NAMALWA (cell line): ENCODE measurements at regions not wholly inside any gene's neighbourhood (a gene's known extent, or its start where the extent isn't known, plus 50 kb on each side); places are given as distances from the start of the nearest gene placed in this dataset.

Experiments
- DNase-seq: peaks from one replicate; pipeline ENCODE4 v3.0.0-alpha.2; 2015; ENCODE audit warnings: low spot score

DNA sequence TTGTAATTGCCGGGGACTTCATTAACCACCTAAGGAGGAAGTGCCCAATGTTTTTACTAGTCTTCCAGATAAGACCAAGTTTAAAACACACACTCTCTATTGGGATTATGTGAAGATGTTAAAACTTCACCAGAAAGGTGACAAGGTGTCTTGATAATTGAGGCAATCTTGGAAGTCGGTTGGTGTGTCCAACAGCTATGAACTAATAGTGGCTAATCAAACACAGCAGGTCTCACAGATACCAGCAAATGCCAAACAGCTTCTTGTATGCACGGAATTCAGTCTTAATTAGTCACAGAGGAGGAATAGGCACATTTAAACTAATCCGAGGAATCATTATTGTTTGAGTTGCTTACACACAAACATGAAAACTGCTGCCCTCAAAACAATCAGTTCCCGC lies 214.5 kb downstream of the SEC61B start:
- no peak for DNase-seq

- no peak for DNase-seq
These were observed 215.1 kb downstream of the SEC61B start for GRCh38 chr9:99437145-99437544.

DNA sequence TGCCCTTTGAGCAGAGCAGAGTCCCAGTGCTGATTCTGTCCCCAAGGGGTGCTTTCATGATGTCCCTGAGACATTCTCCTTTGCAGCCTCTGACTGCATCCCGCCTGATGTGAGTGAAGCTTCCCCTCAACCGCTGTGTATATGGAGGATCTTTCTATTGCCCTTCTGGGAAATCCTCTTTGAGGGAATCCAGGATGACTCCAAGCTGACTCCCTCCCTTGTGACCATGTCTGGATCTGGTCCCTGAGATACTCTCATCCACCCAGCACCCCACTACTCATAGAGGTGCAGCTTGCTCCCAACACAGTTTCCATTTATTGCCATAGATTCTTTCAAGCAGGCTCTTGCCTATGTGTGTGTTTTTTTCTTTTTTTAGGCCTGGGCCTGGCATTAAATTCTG lies 216.5 kb downstream of the SEC61B start:
- no peak for DNase-seq

DNA sequence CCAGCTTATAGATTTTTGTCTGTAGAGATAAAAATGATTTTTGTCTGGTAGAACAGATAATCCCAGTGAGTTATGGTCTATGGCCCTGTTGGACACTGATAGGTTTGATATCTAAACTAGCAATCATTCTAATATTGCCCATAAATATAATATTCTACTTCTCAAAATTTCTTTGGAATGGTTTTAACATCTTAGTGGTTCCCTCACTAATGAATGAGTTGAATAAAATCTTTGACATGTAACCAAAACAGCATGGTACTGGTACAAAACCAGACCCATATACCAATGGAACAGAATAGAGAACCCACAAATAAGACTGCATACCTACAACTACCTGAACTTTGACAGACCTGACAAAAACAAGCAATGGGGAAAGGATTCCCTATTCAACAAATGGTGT lies 219.7 kb downstream of the SEC61B start:
- no peak for DNase-seq

- no peak for DNase-seq
These were observed 223.3 kb downstream of the SEC61B start for GRCh38 chr9:99445371-99445891.

- DNase-seq: no peak
These were observed 223.8 kb downstream of the SEC61B start for GRCh38 chr9:99445920-99446319.

GRCh38 chr9:99447951-99448350 lies 225.9 kb downstream of the SEC61B start:
- DNase-seq: no peak

DNA sequence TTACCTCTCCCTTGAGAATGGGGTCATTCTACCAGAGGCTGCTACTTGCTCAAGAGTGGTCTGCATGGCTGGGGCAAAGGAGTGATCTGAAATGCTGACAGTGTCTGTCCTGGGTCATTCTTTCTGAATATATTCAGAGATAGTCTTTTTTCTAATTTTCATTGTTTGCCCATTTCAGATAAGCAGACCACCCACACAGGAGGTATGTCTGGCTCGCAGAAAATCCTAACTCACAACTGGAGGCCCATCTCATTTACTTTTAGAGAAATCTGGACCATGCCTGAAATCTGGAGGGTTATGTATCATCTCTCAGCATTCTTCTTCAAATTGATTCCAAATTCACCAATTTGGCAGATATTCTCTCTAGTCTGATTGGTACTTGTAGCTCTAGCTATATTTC lies 227.6 kb downstream of the SEC61B start:
- DNase-seq: no peak

DNA sequence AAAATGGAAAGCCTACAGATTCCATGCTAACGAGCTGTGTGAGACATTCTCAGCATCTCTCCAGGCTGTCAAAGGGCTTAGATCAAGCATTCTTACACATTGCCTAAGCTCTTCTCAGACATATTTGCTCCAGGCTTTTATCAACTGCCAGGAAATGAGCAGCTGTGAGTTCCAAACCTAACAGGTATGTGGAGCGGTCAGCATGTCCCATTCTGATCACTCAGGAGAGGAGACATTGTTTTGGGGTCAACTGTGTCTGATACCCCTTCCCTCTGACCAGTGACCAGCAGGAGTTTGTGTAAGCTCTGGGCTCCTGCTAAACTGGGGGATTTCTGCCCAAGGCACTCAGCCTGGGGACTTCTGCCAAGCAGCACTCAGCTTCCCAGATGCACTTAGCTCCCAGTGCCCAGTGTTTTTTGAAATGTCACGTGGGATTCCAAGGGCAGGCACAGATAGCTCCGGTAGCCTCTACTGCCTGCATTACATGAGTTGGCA lies 229.1 kb downstream of the SEC61B start:
- DNase-seq: no peak

DNA sequence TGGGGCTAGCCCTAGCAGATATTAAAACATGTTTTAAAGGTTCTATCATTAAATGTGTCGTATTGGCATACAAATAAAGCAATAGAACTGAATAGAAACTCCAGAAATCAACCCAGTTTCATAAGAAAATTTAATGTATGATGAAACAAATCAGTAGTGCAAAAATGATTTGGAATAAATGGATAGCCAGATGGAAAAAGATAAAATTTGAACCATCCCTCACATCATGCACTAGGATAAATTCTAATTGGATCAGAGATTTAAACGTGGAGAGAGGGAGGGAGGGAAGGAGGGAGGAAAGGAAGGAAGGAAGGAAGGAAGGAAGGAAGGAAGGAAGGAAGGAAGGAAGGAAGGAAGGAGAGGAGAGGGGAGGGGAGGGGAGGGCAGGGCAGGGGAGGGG lies 235.3 kb downstream of the SEC61B start:
- DNase-seq: no peak

GRCh38 chr9:99457981-99458380 lies 235.9 kb downstream of the SEC61B start:
- DNase-seq: no peak

GRCh38 chr9:99459919-99460318 lies 237.8 kb downstream of the SEC61B start:
- DNase-seq: no peak

DNA sequence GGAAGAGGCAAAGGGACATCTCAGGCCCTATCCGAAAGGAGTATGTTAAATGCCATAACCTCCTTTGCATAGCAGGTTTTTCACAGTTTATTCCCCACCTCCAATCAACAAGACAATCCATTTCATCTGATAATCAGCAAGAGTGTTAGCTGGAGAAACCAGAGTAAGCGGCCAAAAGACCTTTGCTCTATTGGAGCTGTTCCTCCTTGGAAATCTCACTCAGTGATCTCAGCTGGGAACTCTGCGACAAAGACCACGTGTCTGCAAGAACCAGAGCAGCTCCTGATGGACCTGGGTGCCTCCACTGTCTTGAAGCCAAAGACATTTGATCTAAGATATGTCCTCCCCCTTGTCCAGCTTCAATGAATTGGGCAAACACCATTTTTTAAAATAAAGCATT lies 241.0 kb downstream of the SEC61B start:
- DNase-seq: no peak

DNA sequence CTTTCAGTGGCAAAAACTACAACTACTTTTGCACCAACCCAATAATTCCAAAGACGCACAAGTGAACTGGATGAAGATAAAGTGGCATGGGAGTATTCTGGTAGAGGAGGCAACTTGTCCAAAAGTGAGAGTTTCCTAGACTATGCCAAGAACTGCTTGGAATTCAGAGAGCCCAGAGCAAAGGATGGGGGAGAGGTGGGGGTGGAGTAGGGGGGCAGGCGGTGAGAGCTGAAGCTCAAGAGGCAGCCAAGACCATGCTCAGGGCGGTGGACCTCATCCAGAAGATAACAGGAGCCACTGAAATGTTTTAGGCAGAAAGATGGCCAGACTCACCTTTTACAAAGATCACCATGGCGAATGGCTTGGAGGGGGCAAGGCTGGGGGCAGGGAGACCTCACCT lies 242.5 kb downstream of the SEC61B start:
- no peak for DNase-seq

DNA sequence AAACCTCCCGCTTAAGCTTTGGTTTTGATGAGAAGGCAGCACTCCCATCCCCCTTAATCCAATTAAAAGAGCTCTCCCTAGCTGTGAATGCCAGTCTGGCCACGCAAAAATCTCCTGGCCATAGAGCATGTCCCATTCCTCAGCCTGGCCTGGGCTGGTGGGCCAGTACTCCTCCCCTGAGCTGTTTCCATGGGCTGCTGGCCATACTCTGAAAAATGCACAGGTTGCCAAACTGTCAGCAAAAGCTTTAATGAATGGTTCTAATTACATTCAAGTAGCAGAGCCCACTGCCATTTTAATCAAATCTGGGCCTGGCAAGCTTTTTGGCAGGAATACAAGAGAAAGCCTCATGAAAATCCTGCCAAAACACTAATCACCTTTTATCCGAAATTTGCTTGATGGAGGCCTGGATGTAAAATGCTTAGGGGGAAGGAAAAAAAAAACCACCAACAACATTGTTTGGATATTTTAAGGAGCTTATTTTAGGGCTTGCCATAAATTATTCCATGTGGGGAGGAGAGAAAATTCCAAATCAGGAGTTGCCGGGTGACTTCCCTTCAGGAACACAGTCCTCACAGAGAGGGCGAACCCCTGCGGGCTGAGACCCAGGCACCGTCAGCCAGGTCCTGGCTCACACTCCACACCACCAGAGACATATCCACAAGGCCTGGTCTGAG lies 243.3 kb downstream of the SEC61B start:
- DNase-seq: no peak

DNA sequence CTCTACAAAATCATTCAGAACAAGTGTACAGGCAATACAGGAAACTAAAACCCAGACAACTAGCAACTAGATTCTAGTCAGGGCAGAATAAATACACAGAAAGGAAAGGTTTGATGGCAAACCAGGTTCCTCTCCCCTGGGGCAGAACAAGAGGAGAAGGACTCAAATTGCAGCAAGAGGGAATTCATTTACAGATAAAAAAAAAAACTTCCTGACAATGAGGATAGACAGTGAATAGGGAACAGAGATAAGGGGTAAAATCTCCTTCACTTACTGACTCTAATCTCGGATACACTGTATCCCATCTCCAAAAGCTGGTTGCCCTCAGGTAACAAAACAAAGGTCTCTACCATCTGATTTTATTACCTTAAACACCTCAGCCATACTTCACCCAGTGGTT lies 244.0 kb downstream of the SEC61B start:
- no peak for DNase-seq

DNA sequence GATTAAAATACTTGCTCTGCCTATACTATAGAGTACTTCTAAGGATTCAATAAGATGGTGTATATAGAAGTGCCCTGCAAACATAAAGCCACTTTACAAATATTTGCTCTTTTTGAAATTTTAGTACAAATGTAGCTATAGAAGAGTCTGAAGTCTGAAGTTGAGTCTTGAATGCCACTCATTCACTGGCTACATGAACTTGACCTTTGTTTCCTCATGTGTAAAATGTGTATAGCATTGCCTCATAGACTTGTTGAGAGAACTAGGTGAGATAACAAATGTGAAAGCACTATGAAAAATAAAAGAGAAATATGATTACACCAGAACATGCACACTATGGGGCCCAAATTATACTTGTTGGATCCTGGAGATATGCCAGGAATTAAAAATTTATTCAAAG lies 244.7 kb downstream of the SEC61B start:
- no peak for DNase-seq

DNA sequence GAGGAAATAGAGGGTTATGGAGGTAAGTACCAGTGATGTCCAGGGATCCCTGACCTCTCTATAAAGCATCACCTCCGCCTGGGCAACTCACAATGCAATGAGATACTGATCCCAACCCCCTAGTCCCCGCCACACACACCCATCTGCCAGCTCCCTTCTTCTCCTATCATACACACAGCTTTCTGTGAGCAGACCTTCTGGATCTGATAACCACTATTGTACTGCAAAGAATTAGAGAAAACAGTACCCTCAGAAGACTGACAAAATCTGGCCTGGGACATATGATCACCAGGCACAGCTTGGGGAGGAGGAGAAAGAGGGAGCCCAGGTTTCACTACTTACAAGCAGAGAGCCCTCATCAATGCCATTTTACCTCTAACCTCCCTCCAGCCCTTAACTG lies 249.0 kb downstream of the SEC61B start:
- no peak for DNase-seq

GRCh38 chr9:99472240-99472915 lies 250.3 kb downstream of the SEC61B start:
- no peak for DNase-seq

DNA sequence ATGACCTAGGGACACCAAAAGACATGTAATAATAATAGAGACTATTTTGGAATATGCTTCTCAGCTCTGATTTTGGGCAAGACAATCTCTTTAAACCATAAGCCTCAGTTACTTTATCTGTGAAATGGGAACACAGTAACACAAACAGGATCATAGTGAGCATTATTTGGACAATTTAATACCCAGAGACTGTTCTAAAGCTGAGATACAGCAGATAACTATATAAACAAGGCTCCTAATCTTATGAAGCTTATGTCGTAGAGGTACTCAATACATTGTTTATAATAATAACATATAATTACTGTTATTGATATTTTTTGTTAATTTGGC lies 250.8 kb downstream of the SEC61B start:
- DNase-seq: no peak

DNA sequence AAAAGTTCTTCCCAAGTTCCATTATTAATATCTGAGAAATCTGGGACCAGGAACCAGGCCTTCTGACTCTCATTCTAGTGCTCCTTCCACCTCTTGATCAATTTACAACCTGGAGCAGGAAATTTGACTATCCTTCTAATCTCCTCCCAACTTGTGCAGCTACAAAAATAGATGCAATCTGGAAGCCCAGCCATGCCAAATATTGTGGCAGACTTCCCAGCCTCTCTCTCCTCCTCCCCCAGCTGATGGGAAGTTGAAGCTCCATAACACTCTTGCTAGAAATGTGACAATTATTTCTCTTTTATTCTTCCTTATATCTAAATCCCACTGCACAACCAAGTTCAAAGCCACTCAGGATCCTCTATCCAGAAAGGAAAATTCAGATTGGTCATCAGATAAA lies 252.1 kb downstream of the SEC61B start:
- DNase-seq: no peak

GRCh38 chr9:99475401-99476065 lies 253.5 kb downstream of the SEC61B start:
- no peak for DNase-seq

GRCh38 chr9:99478469-99479027 lies 256.5 kb downstream of the SEC61B start:
- no peak for DNase-seq
